Gastrocnemius medialis (tissue), 4 donors: ENCODE measurements at regions not wholly inside any gene's neighbourhood (a gene's known extent, or its start where the extent isn't known, plus 50 kb on each side); places are given as distances from the start of the nearest gene placed in this dataset.

Source experiments
- CTCF ChIP-seq, 5 experiments: fragments of 450-650 bp in 3 of 5; fragments of 200-600 bp in 2 of 5; sonication (generic) in 2 of 5; IDR thresholded peaks in 4 of 5; conservative IDR thresholded peaks in 1 of 5; 1 replicate in 4 of 5; 2 replicates in 1 of 5; pipeline ENCODE4 v1.5.1; 2016 to 2019; ENCODE audit warnings: antibody characterized with exemption in 5 of 5, mild to moderate bottlenecking in 3 of 5, moderate library complexity in 3 of 5
- POLR2A ChIP-seq, 2 donors: fragments of 450-650 bp; IDR thresholded peaks; one replicate each; pipeline ENCODE4 v1.6.1; 2017; ENCODE audit warnings: antibody characterized with exemption in 2 of 2, mild to moderate bottlenecking in 2 of 2, moderate library complexity in 2 of 2

- TF ChIP-seq CTCF (IDR thresholded peaks at IDR 0.05 in 4 of 5, conservative IDR thresholded peaks at IDR 0.05 in 1 of 5) (no peak), POLR2A (IDR thresholded peaks at IDR 0.05) (no peak)
Measured at GRCh38 chr1:232456714-232457113, 173.2 kb downstream of the SIPA1L2 start.
